Liver (tissue), 8 donors: ENCODE measurements at regions not wholly inside any gene's neighbourhood (a gene's known extent, or its start where the extent isn't known, plus 50 kb on each side); places are given as distances from the start of the nearest gene placed in this dataset.

Experiments
- DNase-seq: peaks from one replicate; pipeline ENCODE4 v3.0.0-alpha.2; 2017; ENCODE audit warnings: low spot score
- H3K27ac ChIP-seq, 2 donors: one replicate each; pipeline ENCODE4 v1.7.0; 2013; ENCODE audit warnings: inconsistent platforms in 2 of 2, low read length in 2 of 2, control low read depth in 1 of 2, low read depth in 1 of 2, mild to moderate bottlenecking in 1 of 2
- H3K27me3 ChIP-seq, 4 donors: one replicate each; pipeline versions ENCODE4 v1.6.1 to v1.7.0; 2013; ENCODE audit warnings: low read length in 3 of 4, inconsistent platforms in 1 of 4, mild to moderate bottlenecking in 1 of 4, moderate library complexity in 1 of 4; ENCODE audit not compliant: control insufficient read depth in 4 of 4, insufficient read depth in 4 of 4
- H3K36me3 ChIP-seq, 4 donors: one replicate each; pipeline versions ENCODE4 v1.6.1 to v1.7.0; 2013; ENCODE audit warnings: low read length in 3 of 4, mild to moderate bottlenecking in 3 of 4, low read depth in 1 of 4, moderate library complexity in 1 of 4; ENCODE audit not compliant: control insufficient read depth in 4 of 4, insufficient read depth in 3 of 4
- H3K4me1 ChIP-seq, 4 donors: one replicate each; pipeline versions ENCODE4 v1.6.1 to v1.7.0; 2013; ENCODE audit warnings: low read length in 3 of 4, mild to moderate bottlenecking in 3 of 4, moderate library complexity in 1 of 4; ENCODE audit not compliant: control insufficient read depth in 4 of 4, insufficient read depth in 4 of 4
- H3K4me3 ChIP-seq, 3 donors: one replicate each; pipeline versions ENCODE4 v1.6.1 to v1.7.0; 2013; ENCODE audit warnings: low read length in 3 of 3, control low read depth in 1 of 3, low read depth in 1 of 3, mild to moderate bottlenecking in 1 of 3
- H3K9ac ChIP-seq, 2 donors: one replicate each; pipeline ENCODE4 v1.7.0; 2013; ENCODE audit warnings: low read length in 2 of 2, mild to moderate bottlenecking in 2 of 2, moderate library complexity in 2 of 2, control low read depth in 1 of 2, low read depth in 1 of 2
- H3K9me3 ChIP-seq, 4 donors: one replicate each; pipeline versions ENCODE4 v1.6.1 to v1.7.0; 2013; ENCODE audit warnings: low read length in 3 of 4; ENCODE audit not compliant: control insufficient read depth in 4 of 4
- FOXA2 ChIP-seq: IDR thresholded peaks from 2 replicates; pipeline ENCODE4 v1.6.1; 2016; ENCODE audit warnings: antibody characterized with exemption
- GABPA ChIP-seq, 2 donors: IDR thresholded peaks in 1 of 2; conservative IDR thresholded peaks in 1 of 2; 2 replicates each; pipeline ENCODE4 v1.6.1; 2016; ENCODE audit warnings: antibody characterized with exemption in 2 of 2, mild to moderate bottlenecking in 1 of 2, moderate library complexity in 1 of 2
- HNF4A ChIP-seq, 2 donors: conservative IDR thresholded peaks; 2 replicates each; pipeline ENCODE4 v1.6.1; 2016; ENCODE audit warnings: antibody characterized with exemption in 2 of 2, mild to moderate bottlenecking in 2 of 2
- HNF4G ChIP-seq: IDR thresholded peaks from 2 replicates; pipeline ENCODE4 v1.6.1; 2016; ENCODE audit warnings: antibody characterized with exemption
- JUND ChIP-seq, 2 donors: IDR thresholded peaks; 2 replicates each; pipeline ENCODE4 v1.6.1; 2016; ENCODE audit warnings: antibody characterized with exemption in 2 of 2
- RAD21 ChIP-seq, 2 donors: IDR thresholded peaks; 2 replicates each; pipeline ENCODE4 v1.6.1; 2016; ENCODE audit warnings: antibody characterized with exemption in 2 of 2, mild to moderate bottlenecking in 2 of 2
- RXRA ChIP-seq, 2 donors: IDR thresholded peaks; 2 replicates each; pipeline ENCODE4 v1.6.1; 2017 to 2018; ENCODE audit warnings: antibody characterized with exemption in 2 of 2, mild to moderate bottlenecking in 1 of 2
- SP1 ChIP-seq: IDR thresholded peaks from 2 replicates; pipeline ENCODE4 v1.6.1; 2018; ENCODE audit warnings: antibody characterized with exemption, mild to moderate bottlenecking
- TAF1 ChIP-seq: conservative IDR thresholded peaks from 2 replicates; pipeline ENCODE4 v1.6.1; 2016; ENCODE audit warnings: antibody characterized with exemption, mild to moderate bottlenecking
- YY1 ChIP-seq: IDR thresholded peaks from 2 replicates; pipeline ENCODE4 v1.6.1; 2016; ENCODE audit warnings: antibody characterized with exemption, mild to moderate bottlenecking
- WGBS: extraction: QIAGEN DNeasy Blood & Tissue Kit; methylation state at CpG from one replicate; pipeline ENCODE4 v1.1.7; 2013; 5-methylcytosine and 5-hydroxymethylcytosine counted together
- TF ChIP-seq, protein P1 (sequence below): fragments of 150-350 bp; IDR thresholded peaks from 2 replicates; pipeline ENCODE4 v1.5.1; 2017; ENCODE audit warnings: improper control_type of control experiment, low read depth, low read length; ENCODE audit not compliant: missing input control
- TF ChIP-seq, protein P2 (sequence below): IDR thresholded peaks from 2 replicates; pipeline ENCODE4 v1.6.1; 2016; ENCODE audit warnings: antibody characterized with exemption
- TF ChIP-seq, protein P3 (sequence below): IDR thresholded peaks from 2 replicates; pipeline ENCODE4 v1.6.1; 2016; ENCODE audit warnings: antibody characterized with exemption, mild to moderate bottlenecking
- donor health status: healthy.
- donor health status: healthy.
- donor health status: healthy.
- donor health status: healthy.
- donor health status: healthy.

DNA sequence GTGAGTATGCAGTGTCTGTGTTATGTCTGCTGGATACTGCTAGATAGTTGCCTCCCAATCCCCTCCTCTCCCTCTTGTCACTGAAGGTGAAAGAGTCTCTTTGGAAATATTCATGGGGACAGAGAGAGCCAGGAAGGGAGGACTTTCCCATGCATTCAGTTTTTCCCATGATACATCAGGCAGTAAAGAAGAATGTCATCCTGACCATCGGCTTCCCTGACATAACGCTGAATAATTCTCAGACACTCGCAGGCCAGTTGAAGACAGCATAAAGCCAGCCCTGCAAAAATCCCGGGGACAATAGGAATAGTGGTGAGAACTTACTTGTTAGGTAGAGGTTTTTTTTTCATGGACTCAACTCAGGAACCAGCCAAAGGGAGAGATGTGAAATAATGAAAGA, 58.1 kb downstream of the KLF4 start:
- 83% methylated on average over 4 of the region's 4 CpGs for WGBS
- H3K4me1 ChIP-seq = peaks cover 0 to 2% (median 0%) of the 10 kb centered on the region in 4 donors
- no peak for TF ChIP-seq RXRA (IDR thresholded peaks at IDR 0.05)
- TF ChIP-seq HNF4G = no peak
- no peak for TF ChIP-seq GABPA (IDR thresholded peaks at IDR 0.05 in 1 of 2, conservative IDR thresholded peaks at IDR 0.05 in 1 of 2)
- no peak for TF ChIP-seq FOXA2
- TF ChIP-seq SP1 = no peak
- TF ChIP-seq YY1 = no peak
- no peaks in the 10 kb centered on the region for H3K36me3 ChIP-seq
- no peak for DNase-seq
- no peaks in the 10 kb centered on the region for H3K9me3 ChIP-seq
- no peak overlapping the region for H3K9ac ChIP-seq
- H3K27ac ChIP-seq = no peak overlapping the region
- H3K4me3 ChIP-seq = no peak overlapping the region
- H3K27me3 ChIP-seq = no peaks in the 10 kb centered on the region

DNA sequence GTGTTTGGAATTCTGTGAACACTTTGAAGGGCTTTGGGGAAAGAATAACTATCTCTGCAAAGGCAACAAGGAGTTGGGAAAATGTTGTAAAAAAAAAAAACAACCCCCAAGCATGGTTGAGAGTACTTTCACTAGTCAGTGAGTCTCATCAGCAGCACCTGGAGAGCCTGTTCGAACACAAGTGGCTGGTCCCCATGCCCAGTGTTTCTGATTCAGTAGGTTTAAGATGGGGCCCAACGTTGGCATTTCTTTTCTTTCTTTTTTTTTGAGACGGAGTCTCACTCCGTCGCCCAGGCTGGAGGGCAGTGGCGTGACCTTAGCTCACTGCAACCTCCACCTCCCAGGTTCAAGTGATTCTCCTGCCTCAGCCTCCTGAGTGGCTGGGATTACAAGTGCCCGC, 59.5 kb downstream of the KLF4 start:
- DNase-seq = no peak
- Histone ChIP-seq H3K27me3 (no peaks in the 10 kb centered on the region), H3K9ac (no peak overlapping the region), H3K36me3 (no peaks in the 10 kb centered on the region), H3K9me3 (no peaks in the 10 kb centered on the region), H3K27ac (no peak overlapping the region), H3K4me1 (peaks cover 0 to 3% (median under 1%) of the 10 kb centered on the region in 4 donors), H3K4me3 (no peak overlapping the region)
- 93% methylated on average over 7 of the region's 7 CpGs for whole genome bisulfite sequencing
- no peak for TF ChIP-seq SP1
- TF ChIP-seq JUND (IDR thresholded peaks at IDR 0.05) = no peak

DNA sequence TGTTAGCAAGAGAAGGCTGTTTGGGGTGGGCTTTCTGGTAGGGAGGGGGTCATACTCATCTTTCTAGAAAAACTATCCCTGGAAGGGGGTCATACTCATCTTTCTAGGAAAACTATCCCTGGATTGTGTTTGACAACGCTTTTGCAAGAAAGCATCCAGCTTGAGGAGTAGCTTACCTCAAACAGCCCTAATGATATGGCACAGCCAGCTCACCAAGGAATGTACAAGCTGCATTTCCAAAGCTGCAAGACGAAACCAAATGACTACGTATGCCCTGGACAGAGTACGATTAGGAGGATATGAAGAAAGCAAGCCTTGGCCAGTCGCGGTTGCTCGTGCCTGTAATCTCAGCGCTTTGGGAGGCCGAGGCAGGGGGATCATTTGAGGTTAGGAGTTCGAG, 63.4 kb downstream of the KLF4 start:
- Histone ChIP-seq H3K9me3 (no peaks in the 10 kb centered on the region), H3K9ac (no peak overlapping the region), H3K27me3 (no peaks in the 10 kb centered on the region), H3K4me1 (peaks cover 0 to 5% (median 4%) of the 10 kb centered on the region in 4 donors), H3K36me3 (no peaks in the 10 kb centered on the region), H3K4me3 (no peak overlapping the region), H3K27ac (no peak overlapping the region)
- 95% methylated on average over 10 of the region's 10 CpGs for WGBS
- TF ChIP-seq, protein P1, sequence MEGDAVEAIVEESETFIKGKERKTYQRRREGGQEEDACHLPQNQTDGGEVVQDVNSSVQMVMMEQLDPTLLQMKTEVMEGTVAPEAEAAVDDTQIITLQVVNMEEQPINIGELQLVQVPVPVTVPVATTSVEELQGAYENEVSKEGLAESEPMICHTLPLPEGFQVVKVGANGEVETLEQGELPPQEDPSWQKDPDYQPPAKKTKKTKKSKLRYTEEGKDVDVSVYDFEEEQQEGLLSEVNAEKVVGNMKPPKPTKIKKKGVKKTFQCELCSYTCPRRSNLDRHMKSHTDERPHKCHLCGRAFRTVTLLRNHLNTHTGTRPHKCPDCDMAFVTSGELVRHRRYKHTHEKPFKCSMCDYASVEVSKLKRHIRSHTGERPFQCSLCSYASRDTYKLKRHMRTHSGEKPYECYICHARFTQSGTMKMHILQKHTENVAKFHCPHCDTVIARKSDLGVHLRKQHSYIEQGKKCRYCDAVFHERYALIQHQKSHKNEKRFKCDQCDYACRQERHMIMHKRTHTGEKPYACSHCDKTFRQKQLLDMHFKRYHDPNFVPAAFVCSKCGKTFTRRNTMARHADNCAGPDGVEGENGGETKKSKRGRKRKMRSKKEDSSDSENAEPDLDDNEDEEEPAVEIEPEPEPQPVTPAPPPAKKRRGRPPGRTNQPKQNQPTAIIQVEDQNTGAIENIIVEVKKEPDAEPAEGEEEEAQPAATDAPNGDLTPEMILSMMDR = no peak
- TF ChIP-seq HNF4A (conservative IDR thresholded peaks at IDR 0.05) = no peak
- TF ChIP-seq GABPA (IDR thresholded peaks at IDR 0.05 in 1 of 2, conservative IDR thresholded peaks at IDR 0.05 in 1 of 2) = no peak
- TF ChIP-seq SP1 = no peak
- no peak for TF ChIP-seq RAD21 (IDR thresholded peaks at IDR 0.05)
- no peak for TF ChIP-seq TAF1
- no peak for DNase-seq

DNA sequence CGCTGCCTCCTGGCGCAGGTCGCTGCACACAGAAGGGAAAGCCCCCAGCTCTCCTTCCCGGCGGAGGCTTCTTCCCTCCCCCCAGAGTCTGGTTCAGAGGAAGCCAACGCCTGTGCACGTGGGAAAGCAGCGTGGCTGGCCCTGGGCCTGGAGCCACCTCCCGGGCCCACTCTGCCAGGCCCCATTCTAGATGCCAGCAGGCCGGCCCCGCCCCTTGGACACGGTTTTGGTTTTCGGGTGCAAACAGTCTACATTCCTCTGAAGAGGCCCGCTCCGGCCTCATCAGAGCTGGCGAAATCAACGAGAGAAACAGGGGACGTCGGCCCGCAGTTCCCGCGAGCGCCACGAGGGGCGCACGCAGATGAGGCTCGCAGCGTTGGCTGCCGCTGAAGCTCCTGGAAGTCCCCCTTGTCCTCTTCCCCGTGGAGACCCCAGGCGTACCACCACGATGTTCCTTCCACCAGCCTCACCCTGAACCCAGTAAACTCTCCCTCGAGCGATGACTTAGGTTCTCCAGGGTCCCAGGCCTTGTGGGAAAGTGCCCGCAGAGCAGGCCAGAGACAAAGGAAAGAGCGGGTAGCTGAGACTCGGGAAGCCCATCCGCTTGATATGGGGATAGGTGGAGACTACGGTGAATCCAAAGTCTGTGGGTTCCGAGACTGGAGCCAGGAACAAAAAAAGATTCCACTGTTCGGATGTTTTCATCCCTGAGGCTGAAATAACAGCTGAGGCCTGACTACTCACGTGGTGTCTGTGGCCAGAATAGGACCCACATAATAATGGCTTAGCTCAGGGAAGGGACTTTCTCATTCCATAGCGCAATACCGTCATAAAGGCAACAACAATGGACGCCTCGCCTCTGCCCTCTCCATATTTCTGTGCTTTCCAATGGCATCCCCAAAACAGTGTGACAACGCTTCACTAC, 64.2 kb downstream of the KLF4 start:
- no peaks in the 10 kb centered on the region for H3K9me3 ChIP-seq
- DNase-seq = peak; percentile 67
- no peaks in the 10 kb centered on the region for H3K36me3 ChIP-seq
- peak overlapping the region in 2 of 3 donors; percentile 15 to 26 for H3K4me3 ChIP-seq
- WGBS = 33% methylated on average over 47 of the region's 47 CpGs
- peaks cover 0 to 5% (median 4%) of the 10 kb centered on the region in 4 donors for H3K4me1 ChIP-seq
- no peaks in the 10 kb centered on the region for H3K27me3 ChIP-seq
- no peak overlapping the region for H3K27ac ChIP-seq
- no peak overlapping the region for H3K9ac ChIP-seq
- TF ChIP-seq, protein P2, sequence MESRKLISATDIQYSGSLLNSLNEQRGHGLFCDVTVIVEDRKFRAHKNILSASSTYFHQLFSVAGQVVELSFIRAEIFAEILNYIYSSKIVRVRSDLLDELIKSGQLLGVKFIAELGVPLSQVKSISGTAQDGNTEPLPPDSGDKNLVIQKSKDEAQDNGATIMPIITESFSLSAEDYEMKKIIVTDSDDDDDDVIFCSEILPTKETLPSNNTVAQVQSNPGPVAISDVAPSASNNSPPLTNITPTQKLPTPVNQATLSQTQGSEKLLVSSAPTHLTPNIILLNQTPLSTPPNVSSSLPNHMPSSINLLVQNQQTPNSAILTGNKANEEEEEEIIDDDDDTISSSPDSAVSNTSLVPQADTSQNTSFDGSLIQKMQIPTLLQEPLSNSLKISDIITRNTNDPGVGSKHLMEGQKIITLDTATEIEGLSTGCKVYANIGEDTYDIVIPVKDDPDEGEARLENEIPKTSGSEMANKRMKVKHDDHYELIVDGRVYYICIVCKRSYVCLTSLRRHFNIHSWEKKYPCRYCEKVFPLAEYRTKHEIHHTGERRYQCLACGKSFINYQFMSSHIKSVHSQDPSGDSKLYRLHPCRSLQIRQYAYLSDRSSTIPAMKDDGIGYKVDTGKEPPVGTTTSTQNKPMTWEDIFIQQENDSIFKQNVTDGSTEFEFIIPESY = no peak
- TF ChIP-seq GABPA (IDR thresholded peaks at IDR 0.05 in 1 of 2, conservative IDR thresholded peaks at IDR 0.05 in 1 of 2) = no peak
- TF ChIP-seq, protein P3, sequence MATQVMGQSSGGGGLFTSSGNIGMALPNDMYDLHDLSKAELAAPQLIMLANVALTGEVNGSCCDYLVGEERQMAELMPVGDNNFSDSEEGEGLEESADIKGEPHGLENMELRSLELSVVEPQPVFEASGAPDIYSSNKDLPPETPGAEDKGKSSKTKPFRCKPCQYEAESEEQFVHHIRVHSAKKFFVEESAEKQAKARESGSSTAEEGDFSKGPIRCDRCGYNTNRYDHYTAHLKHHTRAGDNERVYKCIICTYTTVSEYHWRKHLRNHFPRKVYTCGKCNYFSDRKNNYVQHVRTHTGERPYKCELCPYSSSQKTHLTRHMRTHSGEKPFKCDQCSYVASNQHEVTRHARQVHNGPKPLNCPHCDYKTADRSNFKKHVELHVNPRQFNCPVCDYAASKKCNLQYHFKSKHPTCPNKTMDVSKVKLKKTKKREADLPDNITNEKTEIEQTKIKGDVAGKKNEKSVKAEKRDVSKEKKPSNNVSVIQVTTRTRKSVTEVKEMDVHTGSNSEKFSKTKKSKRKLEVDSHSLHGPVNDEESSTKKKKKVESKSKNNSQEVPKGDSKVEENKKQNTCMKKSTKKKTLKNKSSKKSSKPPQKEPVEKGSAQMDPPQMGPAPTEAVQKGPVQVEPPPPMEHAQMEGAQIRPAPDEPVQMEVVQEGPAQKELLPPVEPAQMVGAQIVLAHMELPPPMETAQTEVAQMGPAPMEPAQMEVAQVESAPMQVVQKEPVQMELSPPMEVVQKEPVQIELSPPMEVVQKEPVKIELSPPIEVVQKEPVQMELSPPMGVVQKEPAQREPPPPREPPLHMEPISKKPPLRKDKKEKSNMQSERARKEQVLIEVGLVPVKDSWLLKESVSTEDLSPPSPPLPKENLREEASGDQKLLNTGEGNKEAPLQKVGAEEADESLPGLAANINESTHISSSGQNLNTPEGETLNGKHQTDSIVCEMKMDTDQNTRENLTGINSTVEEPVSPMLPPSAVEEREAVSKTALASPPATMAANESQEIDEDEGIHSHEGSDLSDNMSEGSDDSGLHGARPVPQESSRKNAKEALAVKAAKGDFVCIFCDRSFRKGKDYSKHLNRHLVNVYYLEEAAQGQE = no peak
